Suprapubic skin (tissue), 4 donors: ENCODE measurements at regions not wholly inside any gene's neighbourhood (a gene's known extent, or its start where the extent isn't known, plus 50 kb on each side); places are given as distances from the start of the nearest gene placed in this dataset.

ENCODE experiments used
- CTCF ChIP-seq, 2 donors: fragments of 200-600 bp in 1 of 2; fragments of 450-650 bp in 1 of 2; sonication (generic) in 1 of 2; IDR thresholded peaks; one replicate each; pipeline ENCODE4 v1.5.1; 2016 to 2019; ENCODE audit warnings: antibody characterized with exemption in 2 of 2, mild to moderate bottlenecking in 1 of 2, moderate library complexity in 1 of 2
- EP300 ChIP-seq: sonication (generic); formaldehyde crosslinking; IDR thresholded peaks from one replicate; pipeline ENCODE4 v1.6.1; 2017; ENCODE audit warnings: antibody characterized with exemption
- POLR2A ChIP-seq, 2 donors: fragments of 450-650 bp; IDR thresholded peaks; one replicate each; pipeline ENCODE4 v1.6.1; 2017; ENCODE audit warnings: antibody characterized with exemption in 2 of 2, mild to moderate bottlenecking in 2 of 2, moderate library complexity in 2 of 2
- POLR2AphosphoS5 ChIP-seq, 3 donors: sonication (generic); formaldehyde crosslinking; IDR thresholded peaks; one replicate each; pipeline ENCODE4 v1.6.1; 2017; ENCODE audit warnings: antibody characterized with exemption in 3 of 3

GRCh38 chr13:80161219-80161618 lies 179.7 kb downstream of the SPRY2 start:
- TF ChIP-seq CTCF (IDR thresholded peaks at IDR 0.05) (no peak), POLR2AphosphoS5 (IDR thresholded peaks at IDR 0.05) (no peak), EP300 (no peak), POLR2A (IDR thresholded peaks at IDR 0.05) (no peak)
